ENCODE measurements at regions not wholly inside any gene's neighbourhood (a gene's known extent, or its start where the extent isn't known, plus 50 kb on each side); places are given as distances from the start of the nearest gene placed in this dataset.

- Histone ChIP-seq H3K27ac (no peak overlapping the region), H3K4me3 (no peak overlapping the region), H3K4me1 (no peaks in the 10 kb centered on the region), H3K4me2 (no peak overlapping the region), H3K9me3 (no peaks in the 10 kb centered on the region)
- peak; percentile 27 to 33; a peak in 2 of 6 replicates for ATAC-seq
- 5% methylated on average over 5 of the region's 6 CpGs for WGBS (ENCODE audit: missing lambda C conversion rate)
- POLR2A ChIA-PET = no interaction called here
- TF ChIP-seq ZFP36 (IDR thresholded peaks at IDR 0.05; ENCODE audit: borderline replicate concordance, partially characterized antibody) = no peak
- no peak for TF ChIP-seq RAD21 (conservative IDR thresholded peaks at IDR 0.05 in 1 of 2, IDR thresholded peaks at IDR 0.05 in 1 of 2)
- no peak for TF ChIP-seq FOSB (CRISPR knock-in tag; IDR thresholded peaks at IDR 0.05)
- TF ChIP-seq RARB (CRISPR knock-in tag; IDR thresholded peaks at IDR 0.05) = no peak
- TF ChIP-seq TFCP2L1 (CRISPR knock-in tag; IDR thresholded peaks at IDR 0.05) = no peak
- no peak for TF ChIP-seq HOXB5 (CRISPR knock-in tag; IDR thresholded peaks at IDR 0.05)
- TF ChIP-seq MAFK (IDR thresholded peaks at IDR 0.05; ENCODE audit: partially characterized antibody) = no peak
- TF ChIP-seq E2F6 (IDR thresholded peaks at IDR 0.05; ENCODE audit: borderline replicate concordance, low read depth) = no peak
- TF ChIP-seq ZNF302 (CRISPR knock-in tag; IDR thresholded peaks at IDR 0.05) = no peak
- TF ChIP-seq SMC3 (IDR thresholded peaks at IDR 0.05) = no peak
- no peak for TF ChIP-seq BHLHE40 (IDR thresholded peaks at IDR 0.05; ENCODE audit: low read depth, low read length)
- CTCF ChIA-PET = interaction anchor here (1.1 kb wide), 1 partner anchor 305 kb away, joined by 3 read pairs; no protein-coding TSS in a partner anchor
- no peak for DNase-seq (ENCODE audit: low read depth in 1 of 2, low spot score in 1 of 2)
- no peak for FAIRE-seq
These were observed 163.3 kb downstream of the ARRDC4 start for GRCh38 chr15:98123834-98124233.

GRCh38 chr15:98124581-98124980 is 164.1 kb downstream of the ARRDC4 start:
- Histone ChIP-seq H3K9me3 (no peaks in the 10 kb centered on the region), H3K27ac (no peak overlapping the region), H3K4me3 (no peak overlapping the region), H3K4me2 (no peak overlapping the region), H3K4me1 (no peaks in the 10 kb centered on the region)
- DNase-seq (ENCODE audit: low read depth in 1 of 2, low spot score in 1 of 2) = no peak
- no peak for TF ChIP-seq HOXB5 (CRISPR knock-in tag; IDR thresholded peaks at IDR 0.05)
- TF ChIP-seq NPAS2 (CRISPR knock-in tag; IDR thresholded peaks at IDR 0.05; ENCODE audit: borderline replicate concordance) = no peak
- no peak for TF ChIP-seq CBX8 (IDR thresholded peaks at IDR 0.05)
- no peak for TF ChIP-seq FOSB (CRISPR knock-in tag; IDR thresholded peaks at IDR 0.05)
- no peak for TF ChIP-seq EP300 (IDR thresholded peaks at IDR 0.05)
- TF ChIP-seq EHMT2 (IDR thresholded peaks at IDR 0.05; ENCODE audit: low read depth) = no peak
- TF ChIP-seq KDM5A (IDR thresholded peaks at IDR 0.05) = no peak
- TF ChIP-seq RCOR1 (IDR thresholded peaks at IDR 0.05; ENCODE audit: low read depth, low read length) = no peak
- TF ChIP-seq SMC3 (IDR thresholded peaks at IDR 0.05) = no peak
- no peak for TF ChIP-seq ZC3H11A (IDR thresholded peaks at IDR 0.05)
- TF ChIP-seq CTCF (IDR thresholded peaks at IDR 0.05) = no peak
- no peak for ATAC-seq
- no peak for FAIRE-seq
- WGBS (ENCODE audit: missing lambda C conversion rate) = 4% methylated on average over 6 of the region's 6 CpGs
- CTCF ChIA-PET = interaction anchor here (1.1 kb wide), 1 partner anchor 304 kb away, joined by 3 read pairs; no protein-coding TSS in a partner anchor
- POLR2A ChIA-PET = no interaction called here

- ATAC-seq = no peak
- no peak overlapping the region for H3K27ac ChIP-seq
- no peak for DNase-seq (ENCODE audit: low read depth in 1 of 2, low spot score in 1 of 2)
- no peak overlapping the region for H3K4me3 ChIP-seq
- 7% methylated on average over 8 of the region's 8 CpGs for WGBS (ENCODE audit: missing lambda C conversion rate)
- TF ChIP-seq RARB (CRISPR knock-in tag; IDR thresholded peaks at IDR 0.05) (no peak), RAD21 (conservative IDR thresholded peaks at IDR 0.05 in 1 of 2, IDR thresholded peaks at IDR 0.05 in 1 of 2) (no peak), PBX3 (IDR thresholded peaks at IDR 0.05) (no peak), POLR2AphosphoS2 (conservative IDR thresholded peaks at IDR 0.05; ENCODE audit: low read length) (no peak), SREBF2 (IDR thresholded peaks at IDR 0.05) (no peak), ATOH8 (CRISPR knock-in tag; IDR thresholded peaks at IDR 0.05; ENCODE audit: low read depth) (no peak), TFCP2L1 (CRISPR knock-in tag; IDR thresholded peaks at IDR 0.05) (no peak), NFE2L2 (conservative IDR thresholded peaks at IDR 0.05; ENCODE audit: low read length) (no peak), USF2 (IDR thresholded peaks at IDR 0.05) (no peak), POLR2A (IDR thresholded peaks at IDR 0.05; ENCODE audit: low read length) (no peak), RFX5 (IDR thresholded peaks at IDR 0.05) (no peak), E2F6 (IDR thresholded peaks at IDR 0.05; ENCODE audit: borderline replicate concordance, low read depth) (no peak), HOXB13 (CRISPR knock-in tag; IDR thresholded peaks at IDR 0.05; ENCODE audit: low read depth) (no peak), FOSB (CRISPR knock-in tag; IDR thresholded peaks at IDR 0.05) (no peak), TP53 (CRISPR knock-in tag; IDR thresholded peaks at IDR 0.05) (no peak)
- CTCF ChIA-PET = no interaction called here
- H3K4me1 ChIP-seq = no peaks in the 10 kb centered on the region
- no peak overlapping the region for H3K4me2 ChIP-seq
- H3K9me3 ChIP-seq = no peaks in the 10 kb centered on the region
- POLR2A ChIA-PET = no interaction called here
- FAIRE-seq = no peak
These were observed 166.0 kb downstream of the ARRDC4 start for GRCh38 chr15:98126326-98127085.

Measured in A549 (cell line).